ENCODE measurements at regions not wholly inside any gene's neighbourhood (a gene's known extent, or its start where the extent isn't known, plus 50 kb on each side); places are given as distances from the start of the nearest gene placed in this dataset.

- no peak for DNase-seq (ENCODE audit: low read depth)
These were observed 163.3 kb upstream of the AKR1E2 start for GRCh38 chr10:4662576-4663161.

- DNase-seq (ENCODE audit: low read depth): no peak
These were observed 164.3 kb upstream of the AKR1E2 start for GRCh38 chr10:4661511-4662255.

- DNase-seq (ENCODE audit: low read depth): no peak
These were observed 167.2 kb upstream of the AKR1E2 start for GRCh38 chr10:4658777-4659176.

GRCh38 chr10:4656576-4657194, 169.3 kb upstream of the AKR1E2 start:
- DNase-seq (ENCODE audit: low read depth): peak; percentile 29

- no peak for DNase-seq (ENCODE audit: low read depth)
These were observed 170.1 kb upstream of the AKR1E2 start for GRCh38 chr10:4655879-4656278.

- DNase-seq (ENCODE audit: low read depth): no peak
These were observed 170.6 kb upstream of the AKR1E2 start for GRCh38 chr10:4655406-4655805.

- DNase-seq (ENCODE audit: low read depth): no peak
These were observed 171.5 kb upstream of the AKR1E2 start for GRCh38 chr10:4654496-4654895.

- DNase-seq (ENCODE audit: low read depth): no peak
These were observed 172.8 kb upstream of the AKR1E2 start for GRCh38 chr10:4653160-4653559.

- DNase-seq (ENCODE audit: low read depth): no peak
These were observed 173.6 kb upstream of the AKR1E2 start for GRCh38 chr10:4652111-4653010.

- DNase-seq (ENCODE audit: low read depth): no peak
These were observed 174.5 kb upstream of the AKR1E2 start for GRCh38 chr10:4651404-4652037.

- no peak for DNase-seq (ENCODE audit: low read depth)
These were observed 175.4 kb upstream of the AKR1E2 start for GRCh38 chr10:4650582-4650981.

- DNase-seq (ENCODE audit: low read depth): no peak
These were observed 176.0 kb upstream of the AKR1E2 start for GRCh38 chr10:4649886-4650508.

- DNase-seq (ENCODE audit: low read depth): no peak
These were observed 176.5 kb upstream of the AKR1E2 start for GRCh38 chr10:4649471-4649870.

GRCh38 chr10:4648999-4649398, 177.0 kb upstream of the AKR1E2 start:
- DNase-seq (ENCODE audit: low read depth): no peak

- no peak for DNase-seq (ENCODE audit: low read depth)
These were observed 178.8 kb upstream of the AKR1E2 start for GRCh38 chr10:4647109-4647785.

GRCh38 chr10:4646547-4646946, 179.5 kb upstream of the AKR1E2 start:
- DNase-seq (ENCODE audit: low read depth): no peak

GRCh38 chr10:4645836-4646235, 180.2 kb upstream of the AKR1E2 start:
- DNase-seq (ENCODE audit: low read depth): no peak

- no peak for DNase-seq (ENCODE audit: low read depth)
These were observed 182.5 kb upstream of the AKR1E2 start for GRCh38 chr10:4643471-4643870.

GRCh38 chr10:4639960-4640359, 186.0 kb upstream of the AKR1E2 start:
- no peak for DNase-seq (ENCODE audit: low read depth)

- DNase-seq (ENCODE audit: low read depth): no peak
These were observed 187.9 kb upstream of the AKR1E2 start for GRCh38 chr10:4638099-4638498.

GRCh38 chr10:4637657-4638056, 188.3 kb upstream of the AKR1E2 start:
- no peak for DNase-seq (ENCODE audit: low read depth)

All from activated T-helper 1 cell treated with Interleukin-2 at 50 U/mL for 16 hours (primary cell).